ENCODE measurements at regions not wholly inside any gene's neighbourhood (a gene's known extent, or its start where the extent isn't known, plus 50 kb on each side); places are given as distances from the start of the nearest gene placed in this dataset.

- no peak for ATAC-seq
- BruUV-seq (replicated peaks), result no TSS peak
- Histone ChIP-seq H3K4me3 (ENCODE audit: low read depth in 2 of 2, low read length in 2 of 2) (no peak overlapping the region), H3K9me3 (ENCODE audit: control insufficient read depth, insufficient read depth, low read depth, low read length) (no peaks in the 10 kb centered on the region), H3K4me1 (ENCODE audit: control insufficient read depth, insufficient read depth, low read length) (no peaks in the 10 kb centered on the region), H3K36me3 (ENCODE audit: control insufficient read depth, insufficient read depth, low read length) (no peaks in the 10 kb centered on the region), H3K27me3 (ENCODE audit: control insufficient read depth, insufficient read depth, low read length) (no peaks in the 10 kb centered on the region; the same call in 1 of the 2 replicates), H3K27ac (ENCODE audit: low read length) (no peak overlapping the region)
- intact Hi-C loops (cut with micrococcal nuclease; ENCODE audit: unreplicated experiment) (no loop called here), in situ Hi-C loops (cut with HindIII; ENCODE audit: low pct_unique_long_range_greater_than_20kb, low sequenced_read_pairs) (no loop called here)
- no peak for DNase-seq (ENCODE audit: low read depth, low spot score)
- no peak for TF ChIP-seq POLR2AphosphoS5 (IDR thresholded peaks at IDR 0.05; ENCODE audit: low read depth, low read length)
- TF ChIP-seq TCF7L2 (IDR thresholded peaks at IDR 0.05; ENCODE audit: low read depth, low read length), result no peak
- TF ChIP-seq CTCF (IDR thresholded peaks at IDR 0.05), result no peak
- TF ChIP-seq REST (IDR thresholded peaks at IDR 0.05; ENCODE audit: insufficient read depth in 1 of 2, low read depth in 2 of 2, low read length in 1 of 2), result no peak
- no peak for TF ChIP-seq SIN3A (IDR thresholded peaks at IDR 0.05; ENCODE audit: borderline replicate concordance, insufficient read depth, low read depth, low read length)
- POLR2A ChIA-PET, result no interaction called here
- CTCF ChIA-PET, result no interaction called here
These were observed 475.2 kb downstream of the CDK5RAP2 start for GRCh38 chr9:120104771-120105170.

GRCh38 chr9:120100595-120100994 lies 479.4 kb downstream of the CDK5RAP2 start:
- TF ChIP-seq CTCF (IDR thresholded peaks at IDR 0.05) (no peak), SIN3A (IDR thresholded peaks at IDR 0.05; ENCODE audit: borderline replicate concordance, insufficient read depth, low read depth, low read length) (no peak), TCF7L2 (IDR thresholded peaks at IDR 0.05; ENCODE audit: low read depth, low read length) (no peak), POLR2AphosphoS5 (IDR thresholded peaks at IDR 0.05; ENCODE audit: low read depth, low read length) (no peak), REST (IDR thresholded peaks at IDR 0.05; ENCODE audit: insufficient read depth in 1 of 2, low read depth in 2 of 2, low read length in 1 of 2) (no peak)
- CTCF ChIA-PET, result no interaction called here
- no peaks in the 10 kb centered on the region for H3K36me3 ChIP-seq (ENCODE audit: control insufficient read depth, insufficient read depth, low read length)
- no peaks in the 10 kb centered on the region for H3K9me3 ChIP-seq (ENCODE audit: control insufficient read depth, insufficient read depth, low read depth, low read length)
- ATAC-seq (no peak), DNase-seq (ENCODE audit: low read depth, low spot score) (no peak)
- POLR2A ChIA-PET, result no interaction called here
- no peak overlapping the region for H3K4me3 ChIP-seq (ENCODE audit: low read depth in 2 of 2, low read length in 2 of 2)
- in situ Hi-C loops (cut with HindIII; ENCODE audit: low pct_unique_long_range_greater_than_20kb, low sequenced_read_pairs) (no loop called here), intact Hi-C loops (cut with micrococcal nuclease; ENCODE audit: unreplicated experiment) (no loop called here)
- H3K4me1 ChIP-seq (ENCODE audit: control insufficient read depth, insufficient read depth, low read length), result no peaks in the 10 kb centered on the region
- H3K27ac ChIP-seq (ENCODE audit: low read length), result no peak overlapping the region
- H3K27me3 ChIP-seq (ENCODE audit: control insufficient read depth, insufficient read depth, low read length), result no peaks in the 10 kb centered on the region
- no TSS peak for BruUV-seq (replicated peaks)
